GM20431 (cell line): ENCODE measurements at regions not wholly inside any gene's neighbourhood (a gene's known extent, or its start where the extent isn't known, plus 50 kb on each side); places are given as distances from the start of the nearest gene placed in this dataset.
"Not testable (repeated sequence)": the region's sequence is repeated elsewhere in the genome, so short reads cannot be mapped to it uniquely, and the experiment has no call there.

Source experiments
- in situ Hi-C: fragments of 300-500 bp; cut with MseI, MboI; formaldehyde crosslinking; loops from one replicate; pipeline ENCODE4 v1.15.0; 2020; ENCODE audit warnings: low sequenced_read_pairs; ENCODE audit not compliant: unreplicated experiment

DNA sequence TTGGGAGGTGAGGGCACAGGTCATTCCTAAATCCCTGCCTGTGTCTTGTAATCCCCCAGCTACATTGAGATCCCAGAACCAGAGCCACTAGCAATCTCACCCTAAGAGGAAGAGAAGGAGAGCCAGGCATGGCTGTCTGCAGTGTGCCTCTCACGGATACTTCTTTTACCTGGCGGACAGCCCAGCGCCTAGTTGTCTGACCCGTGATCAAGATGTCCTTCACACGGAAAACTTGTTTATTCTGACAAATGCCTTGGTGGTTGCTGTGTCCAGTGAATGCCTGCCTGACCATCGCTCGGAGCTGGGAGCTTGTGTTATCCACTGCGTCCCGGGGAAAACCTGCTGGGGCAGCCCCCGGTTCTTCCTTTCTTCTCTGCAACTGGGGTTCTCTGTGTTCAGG, 140.5 kb upstream of the WSCD1 start:
- in situ Hi-C loops, result no loop called here

DNA sequence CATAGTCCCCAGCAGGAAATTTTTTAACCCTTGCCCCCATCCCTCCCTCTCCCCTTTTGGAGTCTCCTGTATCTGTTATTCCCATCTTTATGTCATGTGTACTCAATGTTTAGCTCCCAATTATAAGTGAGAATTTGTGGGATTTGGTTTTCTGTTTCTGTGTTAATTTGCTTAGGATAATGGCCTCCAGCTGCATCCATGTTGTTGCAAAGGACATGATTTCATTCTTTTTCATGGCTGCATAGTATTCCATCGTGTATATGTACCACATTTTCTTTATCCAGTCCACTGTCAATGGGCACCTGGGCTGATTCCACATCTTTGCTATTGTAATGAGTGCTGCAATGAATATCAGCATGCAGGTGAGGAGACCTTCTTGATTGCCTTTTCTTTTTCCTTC, 139.6 kb upstream of the WSCD1 start:
- in situ Hi-C loops, result not testable (repeated sequence)

DNA sequence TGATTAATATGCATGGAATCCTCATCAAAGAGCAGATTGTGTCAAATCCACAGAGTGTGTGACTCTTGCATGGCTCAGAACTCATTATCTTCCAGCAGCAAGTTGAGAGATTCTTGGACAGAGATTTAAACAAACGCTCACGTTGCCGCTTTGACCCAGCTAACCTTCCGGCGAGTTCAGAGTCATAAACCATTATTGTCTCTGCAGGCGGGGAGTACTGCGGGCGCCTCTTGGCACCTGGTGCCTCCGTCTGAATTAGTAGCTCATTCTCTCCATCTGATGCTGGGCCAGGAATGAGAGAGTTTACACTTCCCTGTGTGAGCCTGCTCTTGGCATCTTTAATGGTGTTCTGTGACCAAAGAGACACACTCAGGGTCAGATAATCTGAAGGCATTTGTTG, 138.6 kb upstream of the WSCD1 start:
- in situ Hi-C loops, result no loop called here

DNA sequence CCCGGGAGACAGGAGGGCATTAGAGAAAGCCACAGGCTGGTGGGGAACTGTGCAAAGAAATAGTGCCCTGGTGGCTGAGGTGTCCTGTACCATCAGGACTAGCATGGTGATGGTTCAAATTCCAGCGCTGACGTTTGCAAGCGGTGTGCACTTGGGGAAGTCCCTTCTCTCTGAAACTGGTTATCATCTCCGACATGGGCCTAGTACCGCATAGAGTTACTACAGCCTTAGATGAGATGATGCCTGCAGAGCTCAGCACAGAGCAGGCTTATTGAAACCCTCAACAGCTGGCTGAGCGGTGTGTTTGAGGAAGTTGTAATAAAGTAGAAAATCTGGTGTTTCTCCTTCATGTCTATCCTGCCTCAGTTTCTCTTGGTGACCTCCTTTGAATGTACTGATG, 136.7 kb upstream of the WSCD1 start:
- in situ Hi-C loops, result no loop called here

DNA sequence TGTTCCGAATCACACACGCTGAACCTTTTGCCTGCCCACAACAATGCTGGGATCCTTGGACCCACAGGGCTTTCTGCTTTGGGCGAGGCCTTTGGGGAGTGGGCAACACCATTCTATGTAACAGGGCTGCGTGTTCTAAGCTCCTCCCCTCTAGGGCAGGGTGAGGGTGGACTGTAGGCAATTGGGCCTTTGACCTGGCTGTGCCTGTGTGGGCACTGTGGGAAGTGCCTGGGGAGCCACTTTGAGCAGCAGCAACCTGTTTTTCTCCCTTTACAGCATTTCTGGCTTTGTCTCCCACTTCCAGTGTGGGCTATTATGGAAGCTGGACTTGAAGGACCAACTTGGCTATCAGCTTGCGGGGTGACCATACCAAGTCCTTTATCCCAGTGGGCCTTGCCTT, 128.9 kb upstream of the WSCD1 start:
- in situ Hi-C loops, result no loop called here

DNA sequence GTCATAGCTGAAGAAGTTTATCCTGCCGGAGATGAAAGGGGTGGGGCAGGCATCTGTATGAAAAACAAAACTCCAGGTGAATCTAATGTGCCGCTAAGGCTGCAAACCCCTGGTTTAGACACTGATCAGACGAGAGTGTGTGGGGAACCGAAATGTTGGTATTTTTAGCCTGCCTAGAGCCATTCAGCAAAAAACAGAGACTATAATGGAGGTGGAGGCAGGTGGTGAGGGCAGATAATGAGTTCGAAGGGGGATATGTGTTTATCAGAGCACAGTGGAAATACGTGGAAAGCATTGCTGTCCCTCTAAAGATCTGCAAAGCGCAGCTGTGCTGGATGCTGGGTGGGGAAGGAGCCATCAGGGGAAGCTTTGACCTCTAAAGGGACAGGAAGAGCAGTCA, 127.5 kb upstream of the WSCD1 start:
- in situ Hi-C loops, result no loop called here

DNA sequence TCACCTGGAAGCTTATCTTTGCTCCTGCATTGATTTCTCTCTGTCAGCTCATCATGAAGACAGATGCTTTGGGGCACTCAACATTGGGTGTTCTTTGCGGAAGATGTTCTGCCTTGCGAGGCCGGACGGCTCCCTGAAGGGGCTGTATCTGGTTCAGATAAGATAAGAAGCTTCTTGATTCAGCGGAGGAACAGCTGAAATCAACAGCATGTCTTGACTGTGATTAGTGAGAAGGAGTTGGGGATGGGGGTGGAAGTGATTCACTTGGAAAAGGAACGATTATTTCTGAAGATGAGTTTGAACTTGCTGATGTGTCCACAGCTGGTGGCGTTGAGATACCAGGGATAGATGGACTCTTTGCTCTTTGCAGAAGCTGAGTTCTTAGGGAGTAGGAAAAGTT, 126.9 kb upstream of the WSCD1 start:
- in situ Hi-C loops, result no loop called here

DNA sequence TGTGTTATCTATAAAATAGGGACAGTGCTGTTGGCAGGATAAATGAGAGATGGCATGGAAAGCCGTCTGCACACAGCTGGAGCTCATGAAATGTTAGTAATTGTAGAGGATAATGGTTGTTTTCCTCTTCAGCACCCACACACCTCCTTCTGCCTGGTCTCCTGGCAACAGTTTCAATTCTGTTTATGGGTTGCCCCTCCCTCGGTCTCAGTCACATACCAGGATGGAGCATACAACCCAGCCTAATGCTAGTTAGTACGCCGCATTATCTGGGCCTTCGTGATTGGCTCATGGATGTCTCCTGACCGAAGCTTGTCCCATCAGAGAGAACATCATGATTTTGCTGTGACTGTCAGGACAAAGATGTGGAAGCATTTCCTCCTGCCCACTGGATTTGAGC, 126.2 kb upstream of the WSCD1 start:
- in situ Hi-C loops, result no loop called here

DNA sequence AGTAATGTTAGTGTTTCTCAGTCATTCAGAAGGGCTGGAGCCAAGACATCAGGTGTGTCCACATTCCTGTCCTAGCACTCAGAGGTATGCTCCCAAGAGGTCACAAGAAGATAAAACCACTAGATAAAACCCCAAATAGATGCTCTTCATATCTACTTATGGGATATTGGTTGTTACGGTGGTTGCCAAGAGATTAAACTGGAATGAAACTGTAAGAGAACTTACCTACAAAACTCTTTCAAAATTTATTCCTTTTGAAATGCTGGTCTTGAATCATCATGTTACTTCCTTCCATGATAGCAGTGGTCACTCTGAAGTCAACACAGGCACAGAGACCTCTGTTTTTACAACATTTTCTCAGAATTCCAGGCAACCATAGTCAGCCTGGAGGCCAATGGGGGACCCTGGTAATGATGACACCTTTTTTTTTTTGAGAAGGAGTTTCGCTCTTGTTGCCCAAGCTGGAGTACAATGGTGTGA, 122.4 kb upstream of the WSCD1 start:
- in situ Hi-C loops, result no loop called here

DNA sequence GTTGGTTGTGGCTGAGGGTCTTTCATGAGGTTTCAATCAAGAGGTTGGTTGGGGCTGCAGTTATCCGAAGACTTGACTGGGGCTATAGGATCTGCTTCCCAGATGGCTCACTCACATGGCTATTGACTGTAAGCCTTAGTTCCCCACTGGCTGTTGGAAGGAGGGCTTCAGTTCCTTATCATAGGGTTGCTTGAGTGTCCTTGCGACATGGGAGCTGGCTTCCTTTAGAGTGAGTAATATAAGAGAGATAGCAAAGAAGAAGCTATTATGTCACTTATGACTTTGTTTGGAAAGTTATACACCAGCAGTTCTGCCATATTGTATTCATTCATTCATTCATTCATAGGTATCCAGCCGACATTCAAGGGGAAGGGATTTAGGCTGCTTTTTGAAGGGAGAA, 121.4 kb upstream of the WSCD1 start:
- in situ Hi-C loops, result no loop called here

DNA sequence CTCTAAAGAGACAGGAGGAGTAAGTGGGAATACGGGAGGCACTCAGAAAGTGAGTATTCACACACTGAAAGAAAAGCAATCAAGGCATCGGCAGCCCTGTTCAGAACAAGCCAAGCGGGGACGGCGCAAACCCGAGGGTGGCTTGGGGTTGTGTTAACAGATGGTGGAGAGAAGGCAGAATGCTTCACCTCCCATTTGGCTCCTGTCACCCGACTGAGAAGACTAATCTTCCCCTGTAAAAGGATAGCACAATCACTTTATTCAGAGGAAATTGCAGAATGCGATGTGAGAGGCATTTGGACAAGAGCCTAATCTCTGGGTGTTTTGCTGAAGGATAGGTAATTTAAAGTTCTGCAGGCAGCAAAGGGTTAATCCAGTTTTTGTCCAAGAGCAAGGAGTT, 119.3 kb upstream of the WSCD1 start:
- in situ Hi-C loops, result no loop called here

DNA sequence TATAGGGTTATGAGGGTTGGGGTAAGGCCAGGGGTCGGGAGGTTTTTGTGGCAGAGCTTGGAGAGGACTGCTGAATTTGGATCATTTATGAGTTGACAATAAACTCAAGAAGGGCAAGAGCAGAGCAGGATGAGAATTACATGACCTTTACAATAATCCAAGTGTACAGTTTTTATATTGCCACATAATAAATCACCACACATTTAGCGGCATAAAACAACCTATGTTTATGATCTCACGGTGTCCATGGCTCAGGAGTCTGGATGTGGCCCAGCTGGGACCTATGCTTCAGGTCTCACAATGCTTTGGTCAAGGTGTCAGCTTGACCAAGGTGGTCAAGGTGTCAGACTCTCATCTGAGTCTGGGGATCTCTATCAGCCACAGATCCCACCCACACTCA, 118.3 kb upstream of the WSCD1 start:
- in situ Hi-C loops, result no loop called here

DNA sequence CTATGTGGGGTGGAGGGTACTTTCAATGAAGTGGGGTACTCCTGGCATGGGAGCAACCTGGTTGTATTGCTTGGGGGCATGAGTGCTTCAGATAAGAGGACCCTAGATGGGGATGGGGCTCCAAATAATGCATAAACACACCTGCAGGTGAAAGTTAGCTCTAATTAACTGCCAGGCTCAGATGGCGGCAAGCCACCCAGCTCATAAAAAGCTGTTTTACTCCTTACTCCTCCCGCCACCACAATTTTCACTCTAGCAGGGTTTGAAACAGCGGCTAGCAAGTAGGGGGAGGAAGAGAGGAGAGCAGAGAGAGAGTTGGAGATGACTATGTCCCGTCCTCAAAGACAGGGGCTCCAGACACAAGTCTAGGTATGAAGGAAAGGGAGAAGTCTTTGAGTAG, 117.7 kb upstream of the WSCD1 start:
- in situ Hi-C loops, result no loop called here

DNA sequence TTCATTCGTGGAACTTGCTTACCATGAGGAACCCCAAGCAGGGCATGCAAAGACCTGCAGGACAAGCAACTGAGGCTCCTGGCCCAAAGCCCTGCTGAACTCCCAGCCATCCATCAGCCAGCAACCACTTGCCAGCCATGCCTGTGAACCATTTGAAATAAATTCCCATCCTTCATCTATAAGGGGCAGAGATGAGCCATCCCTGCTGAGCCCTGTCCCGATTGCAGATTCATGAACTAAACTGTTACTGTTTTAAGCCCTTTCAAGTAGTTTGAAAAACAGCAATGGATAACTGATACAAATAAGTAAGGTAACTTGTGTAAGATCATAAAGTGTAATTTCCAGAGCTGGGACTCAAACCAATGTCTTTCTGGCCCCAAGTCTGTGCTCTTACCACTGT, 114.4 kb upstream of the WSCD1 start:
- in situ Hi-C loops, result no loop called here

DNA sequence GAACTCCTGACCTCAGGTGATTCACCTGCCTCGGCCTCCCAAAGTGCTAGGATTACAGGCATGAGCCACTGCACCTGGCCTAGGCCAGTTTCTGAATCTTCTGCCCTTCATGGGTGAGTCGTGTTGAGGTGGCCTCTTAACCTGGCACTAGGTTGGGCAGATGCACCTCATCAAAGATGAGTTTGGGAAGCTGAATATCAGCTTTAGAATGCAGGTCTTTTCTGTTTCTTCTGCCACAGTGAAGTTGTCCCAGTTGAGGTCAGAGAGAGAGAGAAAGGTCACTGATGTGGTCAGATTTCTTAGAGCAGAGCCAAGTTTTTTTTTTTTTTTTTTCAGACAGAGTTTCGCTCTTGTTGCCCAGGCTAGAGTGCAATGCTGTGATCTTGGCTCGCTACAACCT, 111.3 kb upstream of the WSCD1 start:
- in situ Hi-C loops, result no loop called here

DNA sequence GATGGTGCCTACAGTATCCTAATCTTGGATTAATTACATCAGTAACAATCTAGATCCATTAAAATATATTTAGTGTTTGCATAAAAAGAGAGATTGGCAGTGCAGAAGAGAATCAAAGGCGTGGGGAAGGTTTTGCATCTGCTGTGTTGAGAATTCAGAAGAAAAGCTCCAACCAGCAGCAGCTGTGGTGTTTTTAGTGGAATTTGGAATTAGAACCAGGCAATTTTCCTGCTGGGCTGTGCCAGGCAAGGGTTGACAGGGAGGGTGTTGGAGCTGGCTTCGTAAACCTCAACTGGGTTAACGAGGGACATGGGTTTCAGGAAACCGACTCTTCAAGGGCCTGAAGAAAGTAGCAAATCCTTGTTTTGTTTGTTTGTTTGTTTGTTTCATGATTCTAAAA, 107.8 kb upstream of the WSCD1 start:
- in situ Hi-C loops, result no loop called here

DNA sequence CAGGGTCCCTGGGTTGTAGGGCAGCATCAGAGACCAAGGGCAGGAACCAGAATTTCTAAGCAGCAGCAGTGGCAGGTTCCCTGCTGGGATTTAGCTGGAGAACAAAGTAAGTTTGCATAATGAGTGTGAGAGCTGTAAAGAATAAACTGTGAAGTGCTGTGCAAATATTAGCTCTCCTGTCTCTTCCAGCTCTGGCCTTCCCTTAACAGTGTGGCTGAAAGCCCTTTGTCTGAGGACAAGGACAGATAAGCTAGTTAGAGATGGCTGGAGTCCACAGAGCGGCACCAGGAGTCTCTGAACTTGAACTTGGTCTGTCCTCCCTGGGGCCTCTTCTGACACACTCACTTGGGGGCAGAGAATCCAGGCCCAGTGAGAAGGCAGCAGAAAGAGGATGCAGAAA, 98.2 kb upstream of the WSCD1 start:
- in situ Hi-C loops, result no loop called here

DNA sequence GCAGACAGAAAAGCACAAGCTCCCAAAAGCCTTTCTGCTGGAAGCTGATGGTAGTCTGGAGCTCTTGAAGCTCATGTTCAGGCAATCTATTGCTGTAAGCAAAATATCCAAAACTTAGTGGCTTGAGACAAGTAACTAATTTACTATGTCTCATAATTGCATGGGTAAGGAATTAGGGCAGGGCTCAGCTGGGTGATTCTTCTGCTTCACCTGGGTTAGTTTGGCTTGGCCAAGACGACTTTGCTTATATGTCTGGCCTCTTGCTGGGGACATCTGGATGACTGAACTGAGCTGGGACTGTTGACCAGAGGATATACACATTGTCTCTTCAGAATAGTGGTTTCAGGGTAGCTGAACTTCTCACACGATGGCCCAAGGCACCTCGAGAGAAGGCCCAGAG, 96.8 kb upstream of the WSCD1 start:
- in situ Hi-C loops, result no loop called here

DNA sequence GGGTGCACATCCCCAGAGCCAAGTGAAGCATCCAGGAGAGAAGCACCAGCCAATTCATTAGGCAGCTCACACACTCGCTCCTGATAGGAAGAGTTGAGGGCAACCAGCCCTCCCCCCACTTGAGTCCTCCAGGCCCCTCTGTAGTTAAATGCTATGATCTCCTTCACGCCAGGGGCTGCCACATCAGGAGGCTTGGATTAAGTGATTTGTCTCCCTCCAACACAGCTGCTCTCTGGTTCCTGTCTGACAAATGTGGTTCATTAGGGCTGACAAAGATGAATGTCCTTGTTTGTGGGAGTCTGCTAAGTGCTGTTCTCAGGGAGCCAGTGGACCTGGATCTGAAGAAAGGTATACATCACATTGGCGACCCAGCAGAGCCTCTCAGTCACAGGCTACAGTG, 94.5 kb upstream of the WSCD1 start:
- in situ Hi-C loops, result no loop called here

DNA sequence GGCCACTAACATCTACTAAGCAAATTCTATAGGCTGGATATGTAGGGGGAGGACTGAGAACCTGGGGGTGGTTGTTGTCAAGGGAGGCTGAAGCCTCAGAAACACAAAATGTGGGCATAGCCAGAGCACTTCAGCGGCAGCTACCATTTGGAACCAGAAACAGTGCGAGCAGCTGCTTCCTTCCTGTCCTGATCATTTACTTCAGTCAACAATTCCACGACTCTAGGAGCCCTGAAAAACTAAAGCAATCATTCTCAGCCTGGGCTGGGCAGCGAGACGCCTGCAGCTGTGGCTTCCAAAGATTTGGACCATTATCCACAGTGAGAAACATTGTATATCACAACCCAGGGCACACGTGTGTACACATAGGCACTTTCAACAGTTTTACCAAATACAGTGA, 93.9 kb upstream of the WSCD1 start:
- in situ Hi-C loops, result no loop called here

DNA sequence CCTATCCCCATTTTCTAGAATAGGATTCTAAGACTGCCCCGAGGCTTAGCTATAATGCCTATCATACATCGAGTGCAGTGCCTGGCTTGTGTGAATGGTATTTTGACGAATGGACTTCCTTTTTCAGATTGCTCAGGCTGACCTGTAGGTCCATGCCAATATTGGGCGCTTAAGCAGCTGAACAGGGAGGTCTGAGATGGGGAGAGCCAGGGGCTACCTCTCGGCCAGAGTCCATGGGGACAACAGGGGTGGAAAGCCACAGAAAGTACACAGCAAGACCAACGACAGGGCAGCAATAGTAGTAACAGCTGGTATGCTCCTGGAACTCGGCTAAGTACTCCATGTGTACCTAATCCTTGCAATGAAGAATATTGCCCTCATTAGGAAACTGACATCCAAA, 91.7 kb upstream of the WSCD1 start:
- in situ Hi-C loops, result no loop called here

DNA sequence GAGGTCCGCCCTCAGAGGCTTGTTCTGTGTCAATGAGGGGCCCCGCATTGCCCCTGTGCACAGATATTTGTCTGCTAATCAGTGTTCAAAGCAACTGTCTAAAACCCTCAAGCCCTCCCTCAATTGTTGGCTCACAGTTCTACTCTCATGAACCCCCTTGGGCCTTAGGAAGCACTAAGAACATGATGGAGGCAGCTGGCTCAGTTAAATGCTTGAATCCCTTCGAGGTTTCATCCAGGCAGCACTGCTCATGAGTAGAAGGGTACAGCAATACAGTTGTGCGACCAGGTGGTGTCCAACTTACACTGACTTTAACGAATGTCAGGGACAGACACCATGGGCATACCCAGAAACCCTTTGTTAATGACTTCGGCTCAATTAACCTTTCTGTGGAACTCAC, 89.2 kb upstream of the WSCD1 start:
- in situ Hi-C loops, result no loop called here

DNA sequence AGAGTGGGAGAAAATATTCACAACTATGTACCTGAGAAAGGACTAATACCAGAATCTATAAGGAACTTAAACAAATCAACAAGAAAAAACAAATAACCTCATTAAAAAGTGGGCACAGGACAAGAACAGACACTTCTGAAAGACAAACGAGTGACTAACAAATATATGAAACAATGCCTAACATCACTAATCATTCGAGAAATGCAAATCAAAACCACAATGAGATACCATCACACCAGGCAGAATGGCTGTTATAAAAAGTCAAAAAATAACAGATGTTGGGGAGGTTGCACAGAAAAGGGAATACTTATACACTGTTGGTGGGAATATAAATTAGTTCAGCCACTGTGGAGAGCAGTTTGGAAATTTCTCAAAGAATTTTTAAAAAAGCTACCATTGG, 83.5 kb upstream of the WSCD1 start:
- in situ Hi-C loops, result no loop called here
